ENCODE measurements at regions not wholly inside any gene's neighbourhood (a gene's known extent, or its start where the extent isn't known, plus 50 kb on each side); places are given as distances from the start of the nearest gene placed in this dataset.

DNA sequence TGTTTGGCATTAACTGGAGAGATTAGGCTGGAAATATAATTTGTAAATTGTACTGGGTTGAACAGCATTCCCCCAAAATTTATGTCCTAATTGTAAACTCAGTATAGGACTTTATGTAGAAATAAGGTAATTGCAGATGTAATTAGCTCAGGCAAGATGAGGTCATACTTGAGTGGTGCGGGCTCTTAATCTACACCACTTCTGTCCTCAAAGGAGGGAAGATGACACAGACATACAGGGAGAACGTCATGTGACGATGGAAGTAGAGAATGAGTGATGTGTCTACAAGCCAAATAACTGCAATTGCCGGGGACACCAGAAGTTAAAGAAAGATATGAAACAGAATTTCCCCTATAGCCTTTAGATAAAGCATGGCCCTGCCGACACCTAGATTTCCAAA is 1501.1 kb upstream of the PIK3C3 start:
- TF ChIP-seq, protein P1, sequence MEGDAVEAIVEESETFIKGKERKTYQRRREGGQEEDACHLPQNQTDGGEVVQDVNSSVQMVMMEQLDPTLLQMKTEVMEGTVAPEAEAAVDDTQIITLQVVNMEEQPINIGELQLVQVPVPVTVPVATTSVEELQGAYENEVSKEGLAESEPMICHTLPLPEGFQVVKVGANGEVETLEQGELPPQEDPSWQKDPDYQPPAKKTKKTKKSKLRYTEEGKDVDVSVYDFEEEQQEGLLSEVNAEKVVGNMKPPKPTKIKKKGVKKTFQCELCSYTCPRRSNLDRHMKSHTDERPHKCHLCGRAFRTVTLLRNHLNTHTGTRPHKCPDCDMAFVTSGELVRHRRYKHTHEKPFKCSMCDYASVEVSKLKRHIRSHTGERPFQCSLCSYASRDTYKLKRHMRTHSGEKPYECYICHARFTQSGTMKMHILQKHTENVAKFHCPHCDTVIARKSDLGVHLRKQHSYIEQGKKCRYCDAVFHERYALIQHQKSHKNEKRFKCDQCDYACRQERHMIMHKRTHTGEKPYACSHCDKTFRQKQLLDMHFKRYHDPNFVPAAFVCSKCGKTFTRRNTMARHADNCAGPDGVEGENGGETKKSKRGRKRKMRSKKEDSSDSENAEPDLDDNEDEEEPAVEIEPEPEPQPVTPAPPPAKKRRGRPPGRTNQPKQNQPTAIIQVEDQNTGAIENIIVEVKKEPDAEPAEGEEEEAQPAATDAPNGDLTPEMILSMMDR (conservative IDR thresholded peaks at IDR 0.05; ENCODE audit: low read length) = no peak
- no peak for TF ChIP-seq EZH2phosphoT487 (IDR thresholded peaks at IDR 0.05; ENCODE audit: borderline replicate concordance, low read depth, low read length)
